Glutamatergic neuron (in vitro differentiated cells): ENCODE measurements at regions not wholly inside any gene's neighbourhood (a gene's known extent, or its start where the extent isn't known, plus 50 kb on each side); places are given as distances from the start of the nearest gene placed in this dataset.

Source experiments
- DNase-seq: peaks from one replicate; pipeline ENCODE4 v3.0.0; 2022
- H3K27ac Mint-ChIP-seq: one replicate; pipeline ENCODE4 v1.8.0; 2020; ENCODE audit warnings: mild to moderate bottlenecking, mixed read lengths, inconsistent platforms; ENCODE audit not compliant: unreplicated experiment
- H3K27me3 Mint-ChIP-seq: one replicate; pipeline ENCODE4 v1.8.0; 2020; ENCODE audit warnings: mild to moderate bottlenecking, moderate library complexity, mixed read lengths, inconsistent platforms; ENCODE audit not compliant: unreplicated experiment
- H3K36me3 Mint-ChIP-seq: one replicate; pipeline ENCODE4 v1.8.0; 2020; ENCODE audit warnings: mild to moderate bottlenecking, mixed read lengths, inconsistent platforms; ENCODE audit not compliant: unreplicated experiment
- H3K4me1 Mint-ChIP-seq: one replicate; pipeline ENCODE4 v1.8.0; 2020; ENCODE audit warnings: mild to moderate bottlenecking, low read depth, mixed read lengths, inconsistent platforms; ENCODE audit not compliant: unreplicated experiment
- H3K4me3 Mint-ChIP-seq: one replicate; pipeline ENCODE4 v1.8.0; 2020; ENCODE audit warnings: mild to moderate bottlenecking, mixed read lengths, inconsistent platforms; ENCODE audit not compliant: unreplicated experiment
- H3K9me3 Mint-ChIP-seq: one replicate; pipeline ENCODE4 v1.8.0; 2020; ENCODE audit warnings: mild to moderate bottlenecking, moderate library complexity, mixed read lengths, inconsistent platforms; ENCODE audit not compliant: unreplicated experiment
- CTCF ChIP-seq: fragments of 200-600 bp; sonication (generic); IDR thresholded peaks from one replicate; pipeline ENCODE4 v1.5.0; 2021; ENCODE audit not compliant: partially characterized antibody, unreplicated experiment

- no peak for DNase-seq
- TF ChIP-seq CTCF: no peak
- H3K9me3 Mint-ChIP-seq: no peaks in the 10 kb centered on the region
- no peaks in the 10 kb centered on the region for H3K4me1 Mint-ChIP-seq
- H3K27ac Mint-ChIP-seq: no peak overlapping the region
- H3K27me3 Mint-ChIP-seq: no peaks in the 10 kb centered on the region
- peaks cover 8% of the 10 kb centered on the region for H3K36me3 Mint-ChIP-seq
- H3K4me3 Mint-ChIP-seq: no peak overlapping the region
Measured at GRCh38 chr13:33710924-33711323, 107.0 kb upstream of the RFC3 start.

- Mint-ChIP-seq H3K27ac (no peak overlapping the region), H3K4me3 (no peak overlapping the region), H3K27me3 (no peaks in the 10 kb centered on the region), H3K4me1 (no peaks in the 10 kb centered on the region), H3K36me3 (peaks cover 6% of the 10 kb centered on the region), H3K9me3 (no peaks in the 10 kb centered on the region)
- no peak for TF ChIP-seq CTCF
- no peak for DNase-seq
Measured at GRCh38 chr13:33711436-33711835, 106.5 kb upstream of the RFC3 start.

GRCh38 chr13:33717775-33718174 is 100.2 kb upstream of the RFC3 start:
- Mint-ChIP-seq H3K27ac (no peak overlapping the region), H3K4me3 (no peak overlapping the region)

GRCh38 chr13:33721724-33722123 is 96.2 kb upstream of the RFC3 start:
- Mint-ChIP-seq H3K4me3 (no peak overlapping the region), H3K9me3 (no peaks in the 10 kb centered on the region), H3K27me3 (no peaks in the 10 kb centered on the region), H3K27ac (no peak overlapping the region), H3K4me1 (peaks cover 8% of the 10 kb centered on the region), H3K36me3 (no peaks in the 10 kb centered on the region)
- TF ChIP-seq CTCF: no peak
- DNase-seq: no peak

More at GRCh38 chr13:33717775-33718174, 100.2 kb upstream of the RFC3 start:
- no peak for DNase-seq
- Mint-ChIP-seq H3K4me1 (no peaks in the 10 kb centered on the region), H3K36me3 (no peaks in the 10 kb centered on the region), H3K9me3 (no peaks in the 10 kb centered on the region), H3K27me3 (no peaks in the 10 kb centered on the region)
- no peak for TF ChIP-seq CTCF

- Mint-ChIP-seq H3K4me1 (peaks cover 8% of the 10 kb centered on the region), H3K9me3 (no peaks in the 10 kb centered on the region), H3K36me3 (no peaks in the 10 kb centered on the region), H3K27me3 (no peaks in the 10 kb centered on the region), H3K4me3 (no peak overlapping the region), H3K27ac (no peak overlapping the region)
- no peak for TF ChIP-seq CTCF
- DNase-seq: no peak
Measured at GRCh38 chr13:33722216-33722915, 95.6 kb upstream of the RFC3 start.
